Islet of Langerhans (tissue), 1 donor: ENCODE measurements at regions not wholly inside any gene's neighbourhood (a gene's known extent, or its start where the extent isn't known, plus 50 kb on each side); places are given as distances from the start of the nearest gene placed in this dataset.
"Not testable (repeated sequence)": the region's sequence is repeated elsewhere in the genome, so short reads cannot be mapped to it uniquely, and the experiment has no call there.

Source experiments
- FAIRE-seq: peaks from one replicate; lab custom pipeline; 2011; peaks lifted over from hg19 to GRCh38; lab: Jason Lieb, UNC

- no peak for FAIRE-seq
These were observed 881.1 kb upstream of the AUTS2 start for GRCh38 chr7:68717176-68717575.

DNA sequence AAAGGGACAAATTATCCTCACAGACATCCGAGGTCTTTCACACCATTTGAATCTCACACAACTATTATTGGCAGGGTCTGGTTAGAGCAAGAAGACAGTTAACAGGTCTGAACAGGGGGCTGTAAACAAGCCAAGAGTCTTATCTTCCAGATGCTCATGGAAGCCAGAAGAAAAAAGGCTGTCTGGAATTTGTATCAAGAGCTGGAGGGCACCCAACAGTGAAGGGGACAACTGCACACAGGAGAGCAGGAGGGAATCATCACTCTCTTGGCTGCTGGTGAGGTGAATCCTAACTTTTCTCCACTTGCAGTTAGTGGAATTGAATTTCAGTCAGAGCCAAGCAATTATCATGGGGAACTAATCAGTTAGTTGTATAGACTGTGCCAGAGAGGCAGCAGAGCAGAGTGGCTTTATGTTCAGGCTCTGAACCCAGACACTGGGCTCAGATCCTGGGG, 880.2 kb upstream of the AUTS2 start:
- FAIRE-seq: no peak

DNA sequence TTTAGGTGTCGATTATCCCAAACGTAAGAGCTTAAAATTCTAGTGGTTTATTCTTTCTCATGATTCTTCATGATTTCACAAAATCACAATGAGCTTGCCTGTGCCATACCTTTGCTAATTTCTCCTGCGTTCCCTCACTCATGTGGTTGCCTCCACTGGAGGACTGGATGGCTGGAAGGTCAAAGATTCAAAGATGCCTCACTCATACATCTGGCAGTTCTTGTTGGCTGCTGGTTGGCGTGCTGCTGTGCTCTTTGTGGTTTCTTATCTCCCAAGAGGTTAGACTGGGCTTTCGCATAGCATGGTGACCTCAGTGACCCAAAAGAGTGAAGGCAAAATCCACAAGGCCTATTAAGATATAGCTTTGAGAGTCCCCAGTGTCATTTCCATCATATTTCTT, 877.6 kb upstream of the AUTS2 start:
- no peak for FAIRE-seq

GRCh38 chr7:68722044-68722443, 876.2 kb upstream of the AUTS2 start:
- FAIRE-seq: no peak

DNA sequence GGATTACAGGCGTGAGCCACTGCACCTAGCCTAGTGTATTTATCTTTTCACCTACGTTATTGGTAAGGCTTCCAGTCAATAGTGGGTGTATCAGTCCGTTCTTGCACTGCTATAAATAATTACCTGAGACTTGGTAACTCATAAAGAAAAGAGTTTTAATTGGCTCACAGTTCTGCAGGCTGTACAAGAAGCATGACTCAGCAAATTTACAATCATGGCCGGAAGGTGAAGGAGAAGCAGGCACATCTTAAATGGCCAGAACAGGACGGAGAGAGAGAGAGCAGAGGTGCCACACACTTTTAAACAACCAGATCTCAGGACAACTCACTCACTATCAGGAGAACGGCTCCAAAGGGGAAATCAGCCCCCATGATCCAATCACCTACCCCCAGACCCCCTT, 873.3 kb upstream of the AUTS2 start:
- FAIRE-seq: no peak

- FAIRE-seq: no peak
These were observed 872.2 kb upstream of the AUTS2 start for GRCh38 chr7:68725843-68726785.

DNA sequence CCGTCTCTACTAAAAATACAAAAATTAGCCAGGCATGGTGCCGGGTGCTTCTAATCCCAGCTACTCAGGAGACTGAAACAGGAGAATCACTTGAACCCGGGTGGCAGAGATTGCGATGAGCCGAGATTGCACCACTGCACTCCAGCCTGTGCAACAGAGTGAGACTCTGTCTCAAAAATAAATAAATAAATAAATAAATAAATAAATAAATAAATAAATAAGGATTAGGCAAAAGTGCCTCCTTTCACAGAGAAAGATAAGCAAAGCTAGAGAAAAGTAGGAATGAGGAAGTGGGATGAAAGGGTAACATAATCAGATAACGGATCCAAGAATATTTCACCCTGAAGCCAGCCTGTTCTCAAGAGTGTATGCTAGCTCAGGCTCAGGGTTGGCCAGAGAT, 869.6 kb upstream of the AUTS2 start:
- not testable (repeated sequence) for FAIRE-seq

DNA sequence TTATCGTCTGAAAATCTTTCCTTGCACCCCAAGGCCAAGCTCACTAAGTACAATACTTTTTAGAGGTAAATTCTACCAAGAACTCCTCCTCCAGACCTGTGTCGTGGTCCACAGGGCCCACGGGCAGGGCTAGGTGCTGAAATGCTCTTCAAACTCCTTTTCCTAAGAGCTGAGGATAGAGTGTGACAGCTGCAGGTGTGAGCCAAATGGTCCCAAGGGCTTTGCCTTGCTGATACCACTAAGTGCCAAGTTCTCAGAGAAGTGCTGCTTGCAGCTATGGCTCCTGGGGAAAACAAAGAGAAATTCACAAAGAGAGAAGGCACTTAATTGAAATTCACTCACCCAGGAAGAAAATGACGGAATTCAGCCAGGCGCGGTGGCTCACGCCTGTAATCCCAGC, 868.9 kb upstream of the AUTS2 start:
- FAIRE-seq: no peak

DNA sequence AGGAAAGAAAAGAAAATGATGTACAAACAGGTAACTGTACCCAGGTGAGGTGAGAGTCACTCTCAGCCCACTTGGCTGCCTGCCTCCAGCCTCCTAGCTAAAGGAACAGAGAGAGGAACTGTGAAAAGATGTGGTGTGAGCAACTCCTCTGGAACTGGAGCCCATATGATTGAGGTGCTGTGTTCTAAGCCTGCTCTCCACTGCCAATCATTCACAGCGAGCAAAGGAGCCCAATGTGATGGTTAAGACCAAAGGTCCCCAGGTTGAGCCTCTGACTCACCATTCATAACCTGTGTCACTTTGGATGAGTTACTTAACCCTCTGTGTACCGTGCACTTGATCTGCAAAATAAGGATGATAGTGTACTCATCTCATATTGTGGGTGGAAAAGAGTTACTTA, 868.1 kb upstream of the AUTS2 start:
- FAIRE-seq: no peak

GRCh38 chr7:68730964-68731363, 867.3 kb upstream of the AUTS2 start:
- FAIRE-seq: peak; percentile 90

DNA sequence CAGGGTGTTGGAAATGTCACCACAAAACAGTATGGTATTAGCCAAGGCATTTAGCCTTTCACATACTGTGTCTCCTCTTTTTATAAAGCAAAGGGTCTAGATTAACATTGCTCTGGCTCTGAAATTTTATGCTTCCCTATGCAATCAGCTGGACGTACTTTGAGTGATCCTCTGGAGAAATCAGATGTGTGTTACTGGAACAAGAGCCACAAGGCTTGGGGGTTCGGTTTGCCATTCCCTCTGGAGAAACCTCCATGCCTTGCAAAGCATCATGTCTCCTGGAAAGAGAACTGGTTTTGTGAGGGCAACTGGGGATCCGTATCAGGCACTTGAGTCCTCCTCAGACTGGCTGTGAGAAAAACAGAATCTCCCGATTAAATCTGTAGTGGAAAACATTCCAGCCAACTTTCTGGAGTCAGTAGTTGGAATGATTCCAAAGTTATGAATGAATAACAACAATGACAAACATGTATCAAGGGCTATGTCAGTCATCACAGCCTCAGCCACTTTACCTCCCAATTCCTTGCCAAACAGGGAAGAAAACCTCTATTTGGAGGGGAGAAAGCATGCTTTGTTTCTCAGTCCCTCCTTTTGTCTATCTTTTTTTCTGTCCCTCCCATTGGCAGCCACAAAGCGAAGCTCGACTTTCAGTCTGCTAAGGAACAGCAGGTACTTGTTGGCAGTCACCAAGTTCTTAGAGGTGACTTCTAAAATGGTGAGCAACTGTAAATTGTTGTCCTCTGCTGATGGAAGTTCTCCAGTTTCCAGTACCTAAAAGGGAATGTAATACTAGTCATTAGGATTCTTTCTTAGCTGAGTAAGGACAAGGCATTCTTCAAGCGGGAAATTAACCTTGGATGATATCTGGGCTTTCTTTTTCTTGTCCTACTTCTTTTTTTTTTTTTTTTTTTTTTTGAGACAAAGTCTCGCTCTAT, 864.8 kb upstream of the AUTS2 start:
- FAIRE-seq: no peak

DNA sequence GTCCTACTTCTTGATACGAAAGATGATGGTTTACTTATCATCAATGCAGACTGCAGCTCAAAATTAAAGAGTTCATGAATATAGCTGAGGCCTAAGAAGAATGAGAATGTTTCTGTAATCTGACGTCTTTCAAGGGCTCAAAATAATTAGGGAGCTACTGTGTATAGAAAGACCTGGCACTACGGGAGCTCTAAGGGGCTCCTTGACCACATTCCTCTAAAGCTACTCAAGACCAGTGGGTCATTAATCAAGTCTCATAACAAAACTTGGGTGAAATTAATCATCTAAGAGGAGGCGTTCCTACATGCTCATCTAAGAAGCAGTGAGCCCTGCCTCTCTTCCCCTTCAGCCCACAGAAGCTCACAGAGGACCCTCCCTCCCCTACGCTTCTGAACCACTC, 863.8 kb upstream of the AUTS2 start:
- no peak for FAIRE-seq

DNA sequence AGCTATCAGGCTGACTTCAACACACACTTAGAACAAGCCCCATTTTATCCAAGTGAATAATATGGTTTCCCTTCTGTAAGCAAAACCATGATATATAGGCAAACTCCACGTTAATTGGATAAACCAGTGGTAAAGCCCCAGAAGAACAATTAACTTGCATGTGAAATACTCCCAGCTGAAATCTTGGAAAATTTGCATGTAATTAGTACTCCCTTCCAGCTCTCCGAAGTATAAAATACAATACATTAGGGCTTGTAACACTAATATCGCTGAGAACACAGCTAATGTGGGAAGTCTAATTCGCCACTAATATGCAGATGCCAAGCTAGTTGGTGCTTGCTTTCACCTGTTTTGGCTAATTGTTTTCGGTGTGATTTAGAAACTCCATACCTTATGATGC, 859.0 kb upstream of the AUTS2 start:
- no peak for FAIRE-seq

DNA sequence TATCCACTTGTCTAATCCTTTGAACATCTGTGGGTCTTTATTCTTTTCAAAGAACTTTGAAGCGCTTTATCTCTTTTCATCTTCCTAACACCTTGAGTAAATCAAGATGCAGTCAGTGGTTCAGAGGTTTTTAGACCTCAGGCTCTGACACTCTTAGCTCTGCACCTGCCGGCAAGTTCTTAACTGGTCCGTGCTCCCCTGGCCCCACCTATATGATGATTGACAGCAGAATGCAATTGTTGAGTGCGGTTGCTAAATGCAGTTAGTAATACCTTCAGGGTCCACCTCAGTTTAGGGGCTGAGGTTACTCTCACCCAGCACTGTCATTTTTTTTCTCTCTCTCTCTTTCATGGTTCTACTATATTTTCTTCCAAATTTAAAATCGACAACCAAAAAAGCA, 854.2 kb upstream of the AUTS2 start:
- FAIRE-seq: no peak

GRCh38 chr7:68748934-68749900, 849.1 kb upstream of the AUTS2 start:
- FAIRE-seq: no peak

- FAIRE-seq: no peak
These were observed 845.6 kb upstream of the AUTS2 start for GRCh38 chr7:68752485-68753178.

GRCh38 chr7:68754414-68754813, 843.9 kb upstream of the AUTS2 start:
- FAIRE-seq: no peak

DNA sequence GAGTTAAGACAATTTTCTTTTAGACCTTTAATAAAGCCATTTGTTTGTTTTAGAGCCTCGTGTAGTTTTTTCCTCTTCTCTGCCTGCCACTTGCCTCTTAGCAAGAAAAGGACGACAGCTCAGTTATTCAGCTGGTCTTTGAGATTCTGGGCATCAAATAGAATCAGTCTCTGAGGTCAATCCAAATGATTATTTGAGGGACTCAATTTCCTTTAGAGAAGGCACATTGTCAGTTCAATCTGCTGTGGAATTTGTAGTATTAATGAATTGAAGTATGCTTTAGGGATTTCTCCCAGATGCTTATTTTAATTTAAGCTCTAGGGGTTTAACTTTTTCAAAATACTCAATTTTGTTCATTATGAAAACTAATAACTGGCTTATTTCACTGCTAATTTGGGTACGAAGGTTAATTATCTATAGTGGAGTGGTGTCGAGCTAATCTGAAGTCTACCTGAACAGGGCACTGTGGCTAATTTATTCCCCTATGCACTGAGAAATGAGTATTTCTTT, 841.2 kb upstream of the AUTS2 start:
- FAIRE-seq: no peak

GRCh38 chr7:68760556-68760955, 837.7 kb upstream of the AUTS2 start:
- FAIRE-seq: no peak

- no peak for FAIRE-seq
These were observed 830.8 kb upstream of the AUTS2 start for GRCh38 chr7:68767462-68767861.

DNA sequence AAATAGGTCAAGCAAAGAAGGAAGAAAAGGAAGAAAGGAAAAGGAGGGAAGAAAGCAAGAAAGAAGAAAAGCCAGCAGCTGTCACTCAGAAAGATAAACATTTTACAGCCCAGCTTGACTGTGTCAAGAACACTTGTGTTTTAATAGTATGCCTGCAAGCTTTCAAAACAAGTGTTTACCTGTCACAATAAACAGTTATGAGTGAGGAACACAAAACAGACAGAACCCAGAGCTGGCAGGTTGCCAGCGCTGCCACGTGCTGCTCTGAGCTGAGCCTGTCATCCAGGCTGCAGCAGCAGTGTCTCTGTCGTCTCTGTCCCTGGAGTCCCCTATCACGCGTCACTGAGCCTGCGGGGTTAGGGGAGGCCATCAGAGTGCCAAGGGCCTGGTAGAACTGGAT, 827.6 kb upstream of the AUTS2 start:
- FAIRE-seq: no peak
